ENCODE measurements at regions not wholly inside any gene's neighbourhood (a gene's known extent, or its start where the extent isn't known, plus 50 kb on each side); places are given as distances from the start of the nearest gene placed in this dataset.

- Histone ChIP-seq H3K36me3 (ENCODE audit: insufficient read depth, low read length, poor library complexity, severe bottlenecking) (no peaks in the 10 kb centered on the region), H3K9me3 (ENCODE audit: low read depth, low read length, poor library complexity, severe bottlenecking) (no peaks in the 10 kb centered on the region), H3K27ac (ENCODE audit: low read depth, low read length, poor library complexity, severe bottlenecking) (no peak overlapping the region), H3K4me1 (ENCODE audit: insufficient read depth, low read length, poor library complexity, severe bottlenecking) (no peaks in the 10 kb centered on the region), H3K27me3 (replicated peaks; ENCODE audit: insufficient read depth, low read depth, low read length, poor library complexity) (no peaks in the 10 kb centered on the region), H3K4me3 (ENCODE audit: low read depth, low read length, poor library complexity, severe bottlenecking) (no peak overlapping the region)
- intact Hi-C loops (cut with micrococcal nuclease; ENCODE audit: unreplicated experiment) = no loop called here
- no peak for TF ChIP-seq EZH2 (IDR thresholded peaks at IDR 0.05; ENCODE audit: borderline replicate concordance, low read depth, low read length, poor library complexity, severe bottlenecking)
- TF ChIP-seq, protein P1, sequence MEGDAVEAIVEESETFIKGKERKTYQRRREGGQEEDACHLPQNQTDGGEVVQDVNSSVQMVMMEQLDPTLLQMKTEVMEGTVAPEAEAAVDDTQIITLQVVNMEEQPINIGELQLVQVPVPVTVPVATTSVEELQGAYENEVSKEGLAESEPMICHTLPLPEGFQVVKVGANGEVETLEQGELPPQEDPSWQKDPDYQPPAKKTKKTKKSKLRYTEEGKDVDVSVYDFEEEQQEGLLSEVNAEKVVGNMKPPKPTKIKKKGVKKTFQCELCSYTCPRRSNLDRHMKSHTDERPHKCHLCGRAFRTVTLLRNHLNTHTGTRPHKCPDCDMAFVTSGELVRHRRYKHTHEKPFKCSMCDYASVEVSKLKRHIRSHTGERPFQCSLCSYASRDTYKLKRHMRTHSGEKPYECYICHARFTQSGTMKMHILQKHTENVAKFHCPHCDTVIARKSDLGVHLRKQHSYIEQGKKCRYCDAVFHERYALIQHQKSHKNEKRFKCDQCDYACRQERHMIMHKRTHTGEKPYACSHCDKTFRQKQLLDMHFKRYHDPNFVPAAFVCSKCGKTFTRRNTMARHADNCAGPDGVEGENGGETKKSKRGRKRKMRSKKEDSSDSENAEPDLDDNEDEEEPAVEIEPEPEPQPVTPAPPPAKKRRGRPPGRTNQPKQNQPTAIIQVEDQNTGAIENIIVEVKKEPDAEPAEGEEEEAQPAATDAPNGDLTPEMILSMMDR (conservative IDR thresholded peaks at IDR 0.05; ENCODE audit: low read depth, low read length) = no peak
- ChIA-PET POLR2A (ENCODE audit: low non-redundant PET) (interaction anchor here (0.6 kb wide), 1 partner anchor 64 kb away, joined by 3 read pairs; no protein-coding TSS in a partner anchor), CTCF (no interaction called here)
- no TSS peak for BruUV-seq (replicated peaks)
- no peak for DNase-seq (ENCODE audit: low spot score)
These were observed 117.7 kb upstream of the FRMD6 start for GRCh38 chr14:51533872-51534553.

GRCh38 chr14:51534610-51535011 lies 117.1 kb upstream of the FRMD6 start:
- TF ChIP-seq, protein P1 (conservative IDR thresholded peaks at IDR 0.05; ENCODE audit: low read depth, low read length) = no peak
- TF ChIP-seq EZH2 (IDR thresholded peaks at IDR 0.05; ENCODE audit: borderline replicate concordance, low read depth, low read length, poor library complexity, severe bottlenecking) = no peak
- POLR2A ChIA-PET (ENCODE audit: low non-redundant PET) = interaction anchor here (0.6 kb wide), 1 partner anchor 64 kb away, joined by 3 read pairs; no protein-coding TSS in a partner anchor

DNA sequence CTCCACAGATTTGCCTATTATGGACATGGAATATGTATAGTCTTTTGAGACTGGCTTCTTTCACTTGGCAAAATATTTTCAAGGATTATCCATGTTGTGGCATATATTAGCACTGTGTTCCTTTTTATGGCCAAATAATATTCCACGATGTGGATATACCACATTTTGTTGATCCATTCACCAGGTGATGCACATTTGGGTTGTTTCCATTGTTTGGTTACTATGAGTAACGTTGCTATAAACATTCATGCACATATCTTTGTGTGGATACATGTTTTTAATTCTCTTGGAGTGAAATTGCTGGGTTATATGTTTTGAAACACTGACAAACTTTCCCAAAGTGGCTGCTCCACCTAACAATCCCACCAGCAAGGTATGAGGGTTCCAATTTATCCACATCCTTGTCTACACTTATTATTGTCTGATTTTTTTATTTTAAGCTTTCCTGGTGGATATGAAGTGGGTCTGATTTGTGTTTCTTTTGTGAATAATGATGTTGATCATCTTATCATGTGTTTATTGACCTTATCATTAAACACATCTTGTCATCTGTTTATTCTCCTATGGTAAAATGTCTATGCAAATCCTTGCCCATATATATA lies 116.2 kb upstream of the FRMD6 start:
- no peaks in the 10 kb centered on the region for H3K36me3 ChIP-seq (ENCODE audit: insufficient read depth, low read length, poor library complexity, severe bottlenecking)
- H3K4me3 ChIP-seq (ENCODE audit: low read depth, low read length, poor library complexity, severe bottlenecking) = no peak overlapping the region
- H3K4me1 ChIP-seq (ENCODE audit: insufficient read depth, low read length, poor library complexity, severe bottlenecking) = peaks cover 8% of the 10 kb centered on the region
- no peak for DNase-seq (ENCODE audit: low spot score)
- CTCF ChIA-PET = no interaction called here
- no peak for TF ChIP-seq EZH2 (IDR thresholded peaks at IDR 0.05; ENCODE audit: borderline replicate concordance, low read depth, low read length, poor library complexity, severe bottlenecking)
- TF ChIP-seq, protein P1 (conservative IDR thresholded peaks at IDR 0.05; ENCODE audit: low read depth, low read length) = no peak
- POLR2A ChIA-PET (ENCODE audit: low non-redundant PET) = no interaction called here
- no peaks in the 10 kb centered on the region for H3K27me3 ChIP-seq (replicated peaks; ENCODE audit: insufficient read depth, low read depth, low read length, poor library complexity)
- H3K9me3 ChIP-seq (ENCODE audit: low read depth, low read length, poor library complexity, severe bottlenecking) = no peaks in the 10 kb centered on the region
- H3K27ac ChIP-seq (ENCODE audit: low read depth, low read length, poor library complexity, severe bottlenecking) = no peak overlapping the region
- BruUV-seq (replicated peaks) = no TSS peak
- intact Hi-C loops (cut with micrococcal nuclease; ENCODE audit: unreplicated experiment) = no loop called here

More at GRCh38 chr14:51534610-51535011, 117.1 kb upstream of the FRMD6 start:
- no peaks in the 10 kb centered on the region for H3K4me1 ChIP-seq (ENCODE audit: insufficient read depth, low read length, poor library complexity, severe bottlenecking)
- no peaks in the 10 kb centered on the region for H3K9me3 ChIP-seq (ENCODE audit: low read depth, low read length, poor library complexity, severe bottlenecking)
- H3K27me3 ChIP-seq (replicated peaks; ENCODE audit: insufficient read depth, low read depth, low read length, poor library complexity) = no peaks in the 10 kb centered on the region
- no peaks in the 10 kb centered on the region for H3K36me3 ChIP-seq (ENCODE audit: insufficient read depth, low read length, poor library complexity, severe bottlenecking)
- BruUV-seq (replicated peaks) = no TSS peak
- no peak for DNase-seq (ENCODE audit: low spot score)
- CTCF ChIA-PET = no interaction called here
- intact Hi-C loops (cut with micrococcal nuclease; ENCODE audit: unreplicated experiment) = no loop called here
- no peak overlapping the region for H3K27ac ChIP-seq (ENCODE audit: low read depth, low read length, poor library complexity, severe bottlenecking)
- H3K4me3 ChIP-seq (ENCODE audit: low read depth, low read length, poor library complexity, severe bottlenecking) = no peak overlapping the region

Data from A673 (cell line).